Superior temporal gyrus (tissue), 1 donor: ENCODE measurements at regions not wholly inside any gene's neighbourhood (a gene's known extent, or its start where the extent isn't known, plus 50 kb on each side); places are given as distances from the start of the nearest gene placed in this dataset.
"Not testable (repeated sequence)": the region's sequence is repeated elsewhere in the genome, so short reads cannot be mapped to it uniquely, and the experiment has no call there.

Experiments
- DNase-seq: peaks from one replicate; pipeline ENCODE4 v3.0.0-alpha.2; 2016; ENCODE audit errors: extremely low spot score

GRCh38 chr16:75837264-75837663 is 111.0 kb upstream of the CPHXL start:
- no peak for DNase-seq

GRCh38 chr16:75837681-75838080 is 111.4 kb upstream of the CPHXL start:
- DNase-seq, result peak; percentile 19

- no peak for DNase-seq
Observed at GRCh38 chr16:75841517-75841916, 115.2 kb upstream of the CPHXL start.

GRCh38 chr16:75847172-75847571 is 120.9 kb upstream of the CPHXL start:
- no peak for DNase-seq

GRCh38 chr16:75854152-75854551 is 127.9 kb upstream of the CPHXL start:
- DNase-seq, result no peak

GRCh38 chr16:75860326-75861053 is 134.2 kb upstream of the CPHXL start:
- DNase-seq, result peak; percentile 90

- DNase-seq, result peak; percentile 67
Observed at GRCh38 chr16:75861311-75862097, 135.2 kb upstream of the CPHXL start.

GRCh38 chr16:75862098-75862386 is 135.8 kb upstream of the CPHXL start:
- no peak for DNase-seq

GRCh38 chr16:75864243-75864642 is 138.0 kb upstream of the CPHXL start:
- DNase-seq, result no peak

GRCh38 chr16:75865736-75866135 is 139.4 kb upstream of the CPHXL start:
- no peak for DNase-seq

GRCh38 chr16:75868636-75869632 is 142.6 kb upstream of the CPHXL start:
- DNase-seq, result peak; percentile 47

- DNase-seq, result not testable (repeated sequence)
Observed at GRCh38 chr16:75881280-75881679, 155.0 kb upstream of the CPHXL start.

- no peak for DNase-seq
Observed at GRCh38 chr16:75899163-75899562, 172.9 kb upstream of the CPHXL start.

GRCh38 chr16:75908331-75909117 is 182.2 kb upstream of the CPHXL start:
- no peak for DNase-seq

- no peak for DNase-seq
Observed at GRCh38 chr16:75909746-75910145, 183.5 kb upstream of the CPHXL start.

- no peak for DNase-seq
Observed at GRCh38 chr16:75911896-75912295, 185.6 kb upstream of the CPHXL start.

GRCh38 chr16:75913958-75914357 is 187.7 kb upstream of the CPHXL start:
- DNase-seq, result no peak

- DNase-seq, result no peak
Observed at GRCh38 chr16:75916451-75916850, 190.2 kb upstream of the CPHXL start.

- no peak for DNase-seq
Observed at GRCh38 chr16:75918109-75918508, 191.8 kb upstream of the CPHXL start.

GRCh38 chr16:75919664-75920063 is 193.4 kb upstream of the CPHXL start:
- no peak for DNase-seq

GRCh38 chr16:75921281-75921680 is 195.0 kb upstream of the CPHXL start:
- no peak for DNase-seq
